ENCODE measurements at regions not wholly inside any gene's neighbourhood (a gene's known extent, or its start where the extent isn't known, plus 50 kb on each side); places are given as distances from the start of the nearest gene placed in this dataset.

GRCh38 chr13:91066745-91067144 lies 280.7 kb upstream of the MIR17HG start (continued):
- no peak for TF ChIP-seq REST (IDR thresholded peaks at IDR 0.05; ENCODE audit: unreplicated experiment)
- no peak for TF ChIP-seq ETS1 (IDR thresholded peaks at IDR 0.05)

GRCh38 chr13:91072486-91072885 lies 275.0 kb upstream of the MIR17HG start:
- DNase-seq (ENCODE audit: low spot score) (no peak), ATAC-seq (no peak)
- no peaks in the 10 kb centered on the region for H3K36me3 Mint-ChIP-seq (ENCODE audit: low read depth)
- no peaks in the 10 kb centered on the region for H3K27me3 ChIP-seq (ENCODE audit: insufficient read depth)
- H3K4me3 ChIP-seq = no peak overlapping the region
- no peaks in the 10 kb centered on the region for H3F3A ChIP-seq (replicated peaks; ENCODE audit: low read depth)
- H3K27ac Mint-ChIP-seq = no peak overlapping the region
- no peak overlapping the region for H3K4me3 Mint-ChIP-seq
- H3K27me3 Mint-ChIP-seq (ENCODE audit: insufficient read depth, low read depth, poor library complexity) = no peaks in the 10 kb centered on the region
- H2AFZ ChIP-seq = no peak overlapping the region
- H3K9me2 ChIP-seq (ENCODE audit: insufficient read depth) = peaks cover 8% of the 10 kb centered on the region; the same call in 1 of the 2 replicates
- H3K36me3 ChIP-seq (ENCODE audit: insufficient read depth) = no peaks in the 10 kb centered on the region
- no peaks in the 10 kb centered on the region for H3K4me1 Mint-ChIP-seq
- H3K4me1 ChIP-seq (ENCODE audit: insufficient read depth) = no peaks in the 10 kb centered on the region
- no peaks in the 10 kb centered on the region for H3K79me2 ChIP-seq (replicated peaks; ENCODE audit: insufficient read depth)
- H3K27ac ChIP-seq (ENCODE audit: low read depth) = no peak overlapping the region
- TF ChIP-seq ZNF331 (CRISPR knock-in tag; IDR thresholded peaks at IDR 0.05; ENCODE audit: low read depth) (no peak), POLR2AphosphoS5 (IDR thresholded peaks at IDR 0.05; ENCODE audit: low read depth) (no peak), CTCF (conservative IDR thresholded peaks at IDR 0.05; ENCODE audit: low read depth in 2 of 2) (no peak), EZH2 (IDR thresholded peaks at IDR 0.05; ENCODE audit: low read depth, unreplicated experiment) (no peak), REST (IDR thresholded peaks at IDR 0.05; ENCODE audit: unreplicated experiment) (no peak)
- H4K20me1 ChIP-seq (replicated peaks; ENCODE audit: insufficient read depth) = no peaks in the 10 kb centered on the region
- H3K4me2 ChIP-seq = no peak overlapping the region
- no peaks in the 10 kb centered on the region; the same call in 2 of the 3 replicates for H3K9me3 Mint-ChIP-seq

Data from GM23338 (cell line).